ENCODE measurements at regions not wholly inside any gene's neighbourhood (a gene's known extent, or its start where the extent isn't known, plus 50 kb on each side); places are given as distances from the start of the nearest gene placed in this dataset.
A peak's percentile ranks its signal among the peaks of the same experiment; 100 is the strongest.

- no peaks in the 10 kb centered on the region for H3K79me2 ChIP-seq (ENCODE audit: control insufficient read depth, insufficient read depth, low read length)
- H3K27ac ChIP-seq (ENCODE audit: insufficient read depth, low read length), result no peak overlapping the region
- no peak overlapping the region for H3K9ac ChIP-seq (ENCODE audit: insufficient read depth, low read length)
These were observed 149.2 kb upstream of the KCNK2 start for GRCh38 chr1:214933375-214933774.

GRCh38 chr1:214934045-214934444, 148.5 kb upstream of the KCNK2 start:
- TF ChIP-seq, protein P1, sequence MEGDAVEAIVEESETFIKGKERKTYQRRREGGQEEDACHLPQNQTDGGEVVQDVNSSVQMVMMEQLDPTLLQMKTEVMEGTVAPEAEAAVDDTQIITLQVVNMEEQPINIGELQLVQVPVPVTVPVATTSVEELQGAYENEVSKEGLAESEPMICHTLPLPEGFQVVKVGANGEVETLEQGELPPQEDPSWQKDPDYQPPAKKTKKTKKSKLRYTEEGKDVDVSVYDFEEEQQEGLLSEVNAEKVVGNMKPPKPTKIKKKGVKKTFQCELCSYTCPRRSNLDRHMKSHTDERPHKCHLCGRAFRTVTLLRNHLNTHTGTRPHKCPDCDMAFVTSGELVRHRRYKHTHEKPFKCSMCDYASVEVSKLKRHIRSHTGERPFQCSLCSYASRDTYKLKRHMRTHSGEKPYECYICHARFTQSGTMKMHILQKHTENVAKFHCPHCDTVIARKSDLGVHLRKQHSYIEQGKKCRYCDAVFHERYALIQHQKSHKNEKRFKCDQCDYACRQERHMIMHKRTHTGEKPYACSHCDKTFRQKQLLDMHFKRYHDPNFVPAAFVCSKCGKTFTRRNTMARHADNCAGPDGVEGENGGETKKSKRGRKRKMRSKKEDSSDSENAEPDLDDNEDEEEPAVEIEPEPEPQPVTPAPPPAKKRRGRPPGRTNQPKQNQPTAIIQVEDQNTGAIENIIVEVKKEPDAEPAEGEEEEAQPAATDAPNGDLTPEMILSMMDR (conservative IDR thresholded peaks at IDR 0.05 in 1 of 2, IDR thresholded peaks at IDR 0.05 in 1 of 2; ENCODE audit: low read depth in 1 of 2, low read length in 2 of 2), result no peak
- no peak for TF ChIP-seq EZH2 (IDR thresholded peaks at IDR 0.05; ENCODE audit: low read length, missing control alignments)
- H3K9me3 ChIP-seq (ENCODE audit: control insufficient read depth, insufficient read depth, low read depth, low read length), result no peaks in the 10 kb centered on the region
- no peaks in the 10 kb centered on the region for H3K4me1 ChIP-seq (ENCODE audit: control insufficient read depth, extremely low read depth, insufficient read depth, low read length)
- H2AFZ ChIP-seq (ENCODE audit: low read length), result no peak overlapping the region
- no peak overlapping the region for H3K4me2 ChIP-seq (ENCODE audit: extremely low read depth, insufficient read depth, low read length)
- no peak overlapping the region for H3K9ac ChIP-seq (ENCODE audit: insufficient read depth, low read length)
- H4K20me1 ChIP-seq (ENCODE audit: control insufficient read depth, extremely low read depth, insufficient read depth, low read length), result no peaks in the 10 kb centered on the region
- no peaks in the 10 kb centered on the region for H3K79me2 ChIP-seq (ENCODE audit: control insufficient read depth, insufficient read depth, low read length)
- no peak for DNase-seq (ENCODE audit: low read depth in 2 of 2)
- no peak overlapping the region for H3K27ac ChIP-seq (ENCODE audit: insufficient read depth, low read length)
- H3K27me3 ChIP-seq (ENCODE audit: control insufficient read depth, insufficient read depth, low read length), result no peaks in the 10 kb centered on the region
- no peaks in the 10 kb centered on the region for H3K36me3 ChIP-seq (ENCODE audit: control insufficient read depth, insufficient read depth, low read length)
- no peak overlapping the region for H3K4me3 ChIP-seq (replicated peaks in 1 of 4; ENCODE audit: control extremely low read depth in 1 of 4, insufficient read depth in 1 of 4, low read depth in 3 of 4, low read length in 4 of 4)

More at GRCh38 chr1:214933375-214933774, 149.2 kb upstream of the KCNK2 start:
- Histone ChIP-seq H2AFZ (ENCODE audit: low read length) (no peak overlapping the region), H3K4me1 (ENCODE audit: control insufficient read depth, extremely low read depth, insufficient read depth, low read length) (no peaks in the 10 kb centered on the region), H3K9me3 (ENCODE audit: control insufficient read depth, insufficient read depth, low read depth, low read length) (no peaks in the 10 kb centered on the region), H3K36me3 (ENCODE audit: control insufficient read depth, insufficient read depth, low read length) (no peaks in the 10 kb centered on the region), H4K20me1 (ENCODE audit: control insufficient read depth, extremely low read depth, insufficient read depth, low read length) (no peaks in the 10 kb centered on the region), H3K4me2 (ENCODE audit: extremely low read depth, insufficient read depth, low read length) (no peak overlapping the region), H3K4me3 (replicated peaks in 1 of 4; ENCODE audit: control extremely low read depth in 1 of 4, insufficient read depth in 1 of 4, low read depth in 3 of 4, low read length in 4 of 4) (no peak overlapping the region), H3K27me3 (ENCODE audit: control insufficient read depth, insufficient read depth, low read length) (no peaks in the 10 kb centered on the region)
- no peak for DNase-seq (ENCODE audit: low read depth in 2 of 2)
- TF ChIP-seq EZH2 (IDR thresholded peaks at IDR 0.05; ENCODE audit: low read length, missing control alignments), result no peak
- TF ChIP-seq, protein P1 (conservative IDR thresholded peaks at IDR 0.05 in 1 of 2, IDR thresholded peaks at IDR 0.05 in 1 of 2; ENCODE audit: low read depth in 1 of 2, low read length in 2 of 2), result no peak

- H3K4me2 ChIP-seq (ENCODE audit: extremely low read depth, insufficient read depth, low read length), result no peak overlapping the region
- H3K36me3 ChIP-seq (ENCODE audit: control insufficient read depth, insufficient read depth, low read length), result no peaks in the 10 kb centered on the region
- H3K27ac ChIP-seq (ENCODE audit: insufficient read depth, low read length), result no peak overlapping the region
- H2AFZ ChIP-seq (ENCODE audit: low read length), result no peak overlapping the region
- H3K27me3 ChIP-seq (ENCODE audit: control insufficient read depth, insufficient read depth, low read length), result no peaks in the 10 kb centered on the region
- TF ChIP-seq, protein P1 (conservative IDR thresholded peaks at IDR 0.05 in 1 of 2, IDR thresholded peaks at IDR 0.05 in 1 of 2; ENCODE audit: low read depth in 1 of 2, low read length in 2 of 2), result no peak
- no peak for TF ChIP-seq EZH2 (IDR thresholded peaks at IDR 0.05; ENCODE audit: low read length, missing control alignments)
- no peak overlapping the region for H3K9ac ChIP-seq (ENCODE audit: insufficient read depth, low read length)
- H3K4me3 ChIP-seq (replicated peaks in 1 of 4; ENCODE audit: control extremely low read depth in 1 of 4, insufficient read depth in 1 of 4, low read depth in 3 of 4, low read length in 4 of 4), result no peak overlapping the region
- no peaks in the 10 kb centered on the region for H3K4me1 ChIP-seq (ENCODE audit: control insufficient read depth, extremely low read depth, insufficient read depth, low read length)
- H3K9me3 ChIP-seq (ENCODE audit: control insufficient read depth, insufficient read depth, low read depth, low read length), result no peaks in the 10 kb centered on the region
- peak in 1 of 2 donors; percentile 9 for DNase-seq (ENCODE audit: low read depth in 2 of 2)
- no peaks in the 10 kb centered on the region for H3K79me2 ChIP-seq (ENCODE audit: control insufficient read depth, insufficient read depth, low read length)
- no peaks in the 10 kb centered on the region for H4K20me1 ChIP-seq (ENCODE audit: control insufficient read depth, extremely low read depth, insufficient read depth, low read length)
These were observed 147.3 kb upstream of the KCNK2 start for GRCh38 chr1:214935258-214935657.
